Fibroblast of skin of left biceps (primary cell): ENCODE measurements at regions not wholly inside any gene's neighbourhood (a gene's known extent, or its start where the extent isn't known, plus 50 kb on each side); places are given as distances from the start of the nearest gene placed in this dataset.

Source experiments
- DNase-seq, 2 experiments: peaks; one replicate each; pipeline ENCODE4 v3.0.0-alpha.2; 2013; ENCODE audit warnings: low read depth in 2 of 2

GRCh38 chr5:120228262-120229031 is 235.7 kb upstream of the PRR16 start:
- no peak for DNase-seq

DNA sequence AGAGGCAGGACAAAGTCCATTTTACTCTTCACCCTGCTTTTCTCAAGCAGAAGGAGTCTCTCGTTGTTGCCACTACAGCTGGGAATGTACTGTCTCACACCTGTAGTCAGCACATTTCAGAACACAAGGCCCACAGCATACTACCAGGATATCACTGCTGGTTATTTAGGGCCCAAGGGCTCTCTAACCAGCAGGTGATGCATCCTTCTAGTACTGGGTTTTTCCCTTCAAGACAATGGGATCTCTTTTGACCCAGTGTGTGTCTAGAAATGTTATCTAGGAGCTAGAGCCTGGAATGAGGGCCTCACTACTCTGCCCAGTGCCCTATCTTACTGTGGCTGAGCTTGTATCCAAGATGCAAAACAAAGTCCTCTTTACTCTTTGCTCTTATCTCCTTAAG is 235.1 kb upstream of the PRR16 start:
- DNase-seq = no peak

DNA sequence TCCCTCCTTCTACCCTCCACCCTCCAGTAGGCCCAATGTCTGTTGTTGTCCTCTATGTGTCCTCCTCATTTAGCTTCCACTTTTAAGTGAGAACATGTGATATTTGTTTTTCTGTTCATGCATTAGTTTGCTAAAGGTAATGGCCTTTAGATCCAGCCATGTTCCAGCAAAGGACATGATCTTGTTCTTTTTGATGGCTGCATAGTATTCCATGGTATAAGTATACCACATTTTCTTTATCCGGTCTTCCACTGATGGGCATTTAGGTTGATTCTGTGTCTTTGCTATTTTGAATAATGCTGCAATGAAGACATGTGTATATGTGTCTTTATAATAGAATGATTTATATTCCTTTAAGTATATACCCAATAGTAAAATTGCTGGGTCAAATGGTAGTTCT is 232.5 kb upstream of the PRR16 start:
- no peak for DNase-seq

DNA sequence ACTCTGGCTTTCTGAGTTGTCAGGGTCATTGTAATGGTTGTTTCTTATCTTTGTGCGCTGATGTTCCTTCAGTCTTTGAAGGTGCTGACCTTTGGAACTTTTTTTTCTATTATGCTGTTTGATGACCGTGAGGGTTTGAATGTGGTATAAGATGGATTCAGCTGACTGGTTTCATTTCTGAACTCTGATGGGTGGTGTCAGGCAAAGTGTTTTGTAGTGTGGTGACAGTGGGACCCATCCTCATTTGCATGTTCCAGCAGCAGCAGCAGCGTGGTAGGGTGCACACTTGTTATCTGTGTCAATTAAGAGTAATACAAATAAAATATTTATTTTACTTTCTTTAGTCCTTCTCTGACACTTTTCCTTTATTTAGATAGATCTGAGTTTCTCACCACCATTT is 227.7 kb upstream of the PRR16 start:
- DNase-seq = no peak

DNA sequence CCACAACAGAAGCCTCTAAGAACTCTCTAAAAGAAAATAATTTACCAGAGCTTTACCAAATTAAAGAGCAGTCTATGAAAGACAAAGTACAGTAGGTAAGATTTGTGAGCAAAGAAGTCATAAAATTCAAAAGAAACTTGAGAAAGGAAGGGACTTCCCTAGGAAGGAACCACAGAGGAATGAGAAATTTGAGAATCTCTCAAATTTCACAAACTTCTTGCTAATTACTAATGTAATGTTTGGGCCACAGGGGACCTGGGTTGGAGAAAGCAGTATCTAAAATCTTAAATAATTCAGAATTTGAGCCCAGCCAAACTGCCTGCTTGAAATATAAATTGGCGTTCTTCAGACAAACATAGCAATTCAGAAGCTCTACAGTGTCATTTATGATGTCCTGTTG is 225.0 kb upstream of the PRR16 start:
- DNase-seq = no peak

DNA sequence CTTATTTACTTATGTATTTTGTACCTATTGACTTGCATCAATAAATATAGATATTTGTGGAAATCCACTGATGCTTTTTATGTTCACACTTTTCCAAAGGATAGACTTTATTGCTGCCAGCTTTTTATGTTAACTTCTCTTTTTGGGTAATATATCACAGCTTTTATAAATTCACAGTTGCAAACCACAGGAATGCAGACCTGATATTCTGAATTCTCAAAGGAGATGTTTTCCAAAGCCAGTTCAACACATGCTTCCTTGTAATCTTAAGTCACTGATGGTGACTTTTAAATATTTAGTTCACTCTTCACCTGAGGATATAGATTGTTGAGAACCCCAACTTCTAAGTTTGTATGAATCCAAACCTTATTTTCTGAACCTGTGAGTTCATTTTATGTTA is 223.4 kb upstream of the PRR16 start:
- DNase-seq = peak; percentile 13 to 20

GRCh38 chr5:120241400-120241799 is 222.7 kb upstream of the PRR16 start:
- no peak for DNase-seq

- DNase-seq = no peak
These were observed 212.2 kb upstream of the PRR16 start for GRCh38 chr5:120251898-120252297.

DNA sequence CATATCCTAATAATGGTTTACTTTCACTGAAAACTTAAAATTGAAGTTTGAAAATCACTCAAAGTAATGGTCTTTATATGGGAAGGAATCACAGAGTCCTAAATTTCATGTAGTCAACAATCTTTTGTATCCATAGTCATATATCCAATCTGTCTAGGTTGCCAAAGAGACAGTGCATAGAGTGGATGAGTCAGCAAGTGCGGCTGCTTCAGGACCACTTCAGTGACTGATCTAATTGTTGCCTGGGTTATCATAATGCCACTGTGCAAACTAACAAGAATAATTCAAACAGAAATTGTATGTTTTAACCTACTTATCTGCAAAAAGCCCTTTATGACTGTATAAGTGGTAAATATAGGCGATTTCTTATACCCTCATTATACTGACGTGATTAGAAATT is 211.3 kb upstream of the PRR16 start:
- peak in 1 of 2 experiments; percentile 4 for DNase-seq

DNA sequence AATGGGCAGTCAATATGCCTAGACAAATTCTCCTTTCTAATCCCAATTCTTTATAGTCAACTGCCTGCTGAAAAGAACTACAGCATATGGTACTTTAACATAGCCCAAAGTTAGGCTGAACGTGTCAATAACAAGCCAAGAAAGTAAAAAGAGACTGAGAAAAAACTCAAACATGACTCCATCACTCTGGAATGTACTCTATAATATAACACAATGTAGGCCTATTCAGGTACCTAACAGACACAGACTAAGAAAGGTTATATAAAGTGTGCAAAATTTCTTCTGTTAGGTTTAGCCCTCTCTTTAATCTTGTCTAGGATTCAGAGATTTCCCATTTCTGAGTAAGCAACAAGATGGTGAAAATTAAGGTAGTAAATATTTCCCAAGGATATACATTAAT is 209.7 kb upstream of the PRR16 start:
- no peak for DNase-seq

- no peak for DNase-seq
These were observed 208.9 kb upstream of the PRR16 start for GRCh38 chr5:120255214-120255613.

GRCh38 chr5:120256376-120256775 is 207.7 kb upstream of the PRR16 start:
- no peak for DNase-seq

DNA sequence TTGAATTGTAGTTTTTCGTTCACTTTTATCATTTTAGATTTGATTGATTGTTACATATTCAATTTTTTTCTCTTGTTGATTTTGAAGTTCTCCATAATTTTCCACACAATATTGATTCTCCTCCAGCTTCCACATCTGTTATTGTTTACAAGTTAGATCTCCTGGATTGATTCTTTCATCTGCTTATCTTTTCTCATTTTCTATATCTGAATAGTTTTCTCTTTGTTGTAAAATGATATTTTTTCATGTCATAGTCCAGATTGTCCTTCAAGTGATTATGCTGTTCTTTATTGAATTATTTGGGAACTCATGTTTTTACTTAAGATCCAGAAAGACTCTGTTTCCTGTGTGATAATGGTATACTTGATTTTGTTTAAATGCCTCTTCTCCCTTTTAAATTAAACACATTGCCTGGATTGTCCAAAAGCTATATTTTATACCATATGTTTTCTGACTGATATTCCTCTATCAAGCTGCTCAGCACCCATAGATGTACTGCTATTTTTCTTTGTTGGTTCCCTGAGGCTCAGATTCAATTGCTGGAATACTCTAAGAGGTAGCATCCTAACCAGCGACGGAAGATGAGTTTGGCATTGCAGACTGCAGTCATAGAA is 206.6 kb upstream of the PRR16 start:
- no peak for DNase-seq

- DNase-seq = no peak
These were observed 206.0 kb upstream of the PRR16 start for GRCh38 chr5:120258123-120258522.

GRCh38 chr5:120260651-120261050 is 203.4 kb upstream of the PRR16 start:
- no peak for DNase-seq

GRCh38 chr5:120270498-120270897 is 193.6 kb upstream of the PRR16 start:
- DNase-seq = no peak

DNA sequence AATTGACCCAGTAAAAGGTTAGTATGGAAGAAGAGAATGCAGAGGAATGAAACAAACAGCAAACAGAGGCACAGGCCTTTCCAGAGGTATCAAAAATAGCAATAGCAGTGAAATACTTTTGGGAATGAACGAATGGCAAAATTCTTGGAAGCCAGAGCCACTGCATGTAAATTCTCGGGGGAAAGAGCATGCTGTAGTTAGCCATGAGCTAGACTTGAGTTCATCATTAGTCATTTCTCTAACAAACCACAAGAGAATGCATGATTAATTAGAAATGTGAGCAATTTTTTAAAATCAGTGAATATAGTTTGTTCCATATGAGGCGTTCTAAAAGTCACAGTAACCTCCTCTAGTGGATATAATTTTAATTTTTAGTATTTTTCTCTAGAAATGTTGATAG is 170.3 kb upstream of the PRR16 start:
- DNase-seq = peak; percentile 88 to 91

DNA sequence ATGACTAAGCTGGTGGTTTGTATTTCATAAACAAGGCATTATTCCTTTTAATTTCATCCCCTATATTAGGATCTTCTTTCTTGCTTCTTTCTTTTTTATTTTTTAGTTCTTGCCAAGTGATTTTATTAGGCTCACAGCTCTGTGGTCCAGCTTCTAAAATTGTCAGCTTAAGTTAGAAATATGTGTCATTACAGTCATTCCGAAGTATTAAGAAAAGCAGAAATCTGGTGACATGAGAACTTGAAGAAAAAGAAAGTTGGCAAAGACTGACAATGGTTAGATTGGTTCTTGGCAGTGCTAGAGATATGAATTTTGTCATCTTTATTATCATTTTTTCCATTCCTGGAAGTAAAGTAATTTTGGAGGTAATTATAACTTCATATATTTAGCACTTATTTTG is 166.5 kb upstream of the PRR16 start:
- no peak for DNase-seq

DNA sequence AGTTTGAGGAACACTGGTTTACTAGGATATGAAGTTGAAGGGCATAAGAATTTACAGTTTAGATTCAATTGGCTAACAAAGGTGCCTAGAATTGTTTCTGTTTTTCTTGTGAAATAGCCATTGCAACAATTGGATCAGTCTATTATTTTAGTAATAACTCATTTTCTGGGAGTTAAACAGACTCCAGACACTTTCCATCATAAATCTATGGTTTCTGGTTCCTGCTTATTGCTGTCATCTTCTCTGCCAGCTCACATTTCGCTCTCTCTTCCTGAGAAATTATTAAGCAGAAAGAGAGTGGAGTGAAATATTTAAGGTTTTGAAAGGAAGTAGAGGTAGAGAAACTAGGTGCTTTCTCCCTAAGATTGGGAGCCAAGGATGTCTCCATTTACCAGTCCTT is 165.1 kb upstream of the PRR16 start:
- no peak for DNase-seq

DNA sequence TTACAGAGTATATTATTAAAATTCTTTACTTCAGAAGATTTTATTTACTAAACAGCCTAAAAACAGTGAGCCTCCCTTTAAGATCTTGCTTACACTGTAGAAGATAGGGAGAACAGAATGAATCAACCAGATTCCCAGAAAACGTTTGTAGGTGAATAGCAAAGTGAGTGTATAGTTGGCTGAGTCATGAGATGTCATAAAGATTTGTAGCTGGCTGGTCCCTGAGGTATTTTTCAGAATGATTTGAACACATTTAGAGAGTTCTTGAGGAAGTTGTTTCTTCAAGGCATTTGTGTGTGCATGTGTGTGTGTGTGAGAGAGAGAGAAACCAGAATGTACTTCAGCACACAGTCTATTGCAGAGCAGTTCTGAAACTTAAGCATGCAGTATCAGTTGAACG is 159.4 kb upstream of the PRR16 start:
- peak; percentile 84 to 88 for DNase-seq

GRCh38 chr5:120306303-120306702 is 157.8 kb upstream of the PRR16 start:
- DNase-seq = no peak

DNA sequence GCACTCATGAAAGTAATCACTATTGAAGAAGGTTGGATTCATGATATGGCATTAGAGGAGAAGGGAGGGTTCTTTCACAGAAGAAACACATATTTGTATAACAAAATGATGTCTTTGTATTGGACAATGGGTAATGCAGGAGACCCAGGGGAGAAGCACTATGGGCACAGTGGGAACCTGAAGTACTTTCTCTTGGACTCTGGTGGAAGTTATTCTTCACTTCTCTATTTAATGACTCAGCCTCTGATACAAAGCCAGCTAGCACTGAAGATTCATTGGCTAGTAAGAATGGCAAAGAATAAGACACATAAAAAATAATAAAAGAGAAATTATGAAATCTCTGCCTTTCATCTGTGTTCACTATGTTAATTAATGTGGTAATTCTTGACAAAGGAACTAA is 149.9 kb upstream of the PRR16 start:
- no peak for DNase-seq

DNA sequence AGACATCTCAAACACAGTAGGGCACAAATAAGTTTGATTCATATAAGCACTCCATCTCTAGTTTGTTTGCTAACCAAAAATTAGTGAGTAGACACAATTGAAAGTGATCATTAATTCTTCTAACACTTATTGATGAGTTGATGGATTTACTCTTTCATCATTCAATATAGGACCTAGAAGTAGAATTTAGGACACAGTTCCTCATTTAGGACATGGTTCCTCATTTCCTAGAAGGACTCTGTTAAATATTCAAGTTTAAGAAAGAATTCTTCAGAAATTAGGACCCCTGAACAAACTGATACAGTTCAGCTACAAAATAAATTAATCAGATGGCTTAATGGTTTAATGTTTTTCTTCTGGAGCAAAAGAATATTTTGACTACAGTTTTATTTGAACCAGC is 143.5 kb upstream of the PRR16 start:
- DNase-seq = no peak

DNA sequence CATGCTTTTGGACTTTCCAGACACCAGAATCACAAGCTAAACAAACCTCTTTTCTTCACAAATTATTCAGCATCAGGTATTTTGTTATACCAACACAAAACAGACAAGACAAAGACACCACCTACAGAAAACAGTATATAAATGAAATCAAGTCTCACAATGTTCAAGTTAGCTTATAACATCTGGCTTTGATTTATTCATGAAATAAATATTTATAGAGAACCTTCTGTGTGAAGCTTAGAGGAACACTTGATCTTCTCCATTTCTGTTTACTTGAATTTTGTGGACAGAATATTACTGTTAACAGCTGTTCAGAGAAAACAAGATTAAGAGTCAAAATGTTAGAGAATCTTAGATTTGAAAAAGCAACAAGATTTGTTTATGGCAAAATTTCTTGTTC is 137.4 kb upstream of the PRR16 start:
- DNase-seq = no peak
